ENCODE measurements at regions not wholly inside any gene's neighbourhood (a gene's known extent, or its start where the extent isn't known, plus 50 kb on each side); places are given as distances from the start of the nearest gene placed in this dataset.

- intact Hi-C loops (cut with micrococcal nuclease; ENCODE audit: unreplicated experiment): no loop called here
- no TSS peak for BruUV-seq (replicated peaks)
Measured at GRCh38 chr6:55034752-55035151, 139.6 kb upstream of the HCRTR2 start.

DNA sequence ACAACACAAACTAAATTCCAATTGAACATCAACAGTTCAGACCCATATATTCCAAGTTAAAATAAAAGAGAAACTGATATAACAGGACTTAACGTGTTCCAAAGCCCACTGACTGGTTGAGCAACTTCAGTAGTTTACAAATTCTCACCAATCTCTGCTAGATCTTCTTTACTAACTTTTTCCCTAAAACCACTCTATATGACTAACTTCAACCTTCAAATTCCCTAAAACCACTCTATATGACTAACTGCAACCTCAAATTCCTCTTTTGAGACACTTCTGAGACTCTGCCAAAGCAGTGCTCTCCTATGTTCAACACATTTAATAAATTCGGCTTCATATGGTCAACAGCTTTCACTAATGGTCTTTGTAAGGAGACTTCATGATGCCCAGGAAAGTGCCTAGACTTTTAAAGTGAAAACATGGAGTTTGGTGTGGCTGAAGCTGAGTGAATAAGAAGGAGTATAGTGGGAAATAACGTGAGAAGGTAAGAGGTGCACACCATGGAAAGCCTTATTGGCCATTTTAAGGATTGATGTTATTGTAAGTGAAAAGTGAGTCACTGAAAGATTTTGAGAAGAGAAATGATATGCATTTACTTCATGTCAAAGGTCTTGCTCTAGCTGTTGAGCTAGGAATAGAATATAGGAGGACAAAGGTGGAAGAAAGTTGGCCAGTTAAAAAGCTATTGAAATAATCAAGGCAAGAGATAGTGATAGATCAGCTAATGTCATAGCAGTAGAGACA, 134.0 kb upstream of the HCRTR2 start:
- no peaks in the 10 kb centered on the region for H3K4me1 ChIP-seq (ENCODE audit: insufficient read depth, low read length, poor library complexity, severe bottlenecking)
- no TSS peak for BruUV-seq (replicated peaks)
- TF ChIP-seq EZH2phosphoT487 (IDR thresholded peaks at IDR 0.05; ENCODE audit: borderline replicate concordance, low read depth, low read length) (no peak), CTCF (conservative IDR thresholded peaks at IDR 0.05; ENCODE audit: low read length) (no peak)
- POLR2A ChIA-PET: interaction anchor here (0.9 kb wide), 1 partner anchor 11 kb away, joined by 4 read pairs; no protein-coding TSS in a partner anchor
- no peak overlapping the region for H2AFZ ChIP-seq (ENCODE audit: low read length)
- intact Hi-C loops (cut with micrococcal nuclease; ENCODE audit: unreplicated experiment): no loop called here
- H4K20me1 ChIP-seq (ENCODE audit: insufficient read depth, low read length): no peaks in the 10 kb centered on the region
- no peaks in the 10 kb centered on the region for H3K79me2 ChIP-seq (ENCODE audit: insufficient read depth, low read depth, low read length)
- CTCF ChIA-PET (ENCODE audit: unreplicated experiment): no interaction called here
- H3K4me3 ChIP-seq (ENCODE audit: low read depth, low read length, poor library complexity, severe bottlenecking): no peak overlapping the region
- H3K4me2 ChIP-seq (ENCODE audit: low read length): no peak overlapping the region
- H3K27ac ChIP-seq (ENCODE audit: low read depth, low read length, poor library complexity, severe bottlenecking): no peak overlapping the region
- no peaks in the 10 kb centered on the region for H3K9me2 ChIP-seq (ENCODE audit: insufficient read depth, low read length)
- no peaks in the 10 kb centered on the region for H3K36me3 ChIP-seq (ENCODE audit: insufficient read depth, low read length)
- DNase-seq (ENCODE audit: low spot score): no peak
- no peaks in the 10 kb centered on the region for H3K9me3 ChIP-seq (ENCODE audit: low read length)

More at GRCh38 chr6:55034752-55035151, 139.6 kb upstream of the HCRTR2 start:
- Histone ChIP-seq H3K9me3 (ENCODE audit: low read length) (no peaks in the 10 kb centered on the region), H4K20me1 (ENCODE audit: insufficient read depth, low read length) (no peaks in the 10 kb centered on the region), H2AFZ (ENCODE audit: low read length) (no peak overlapping the region), H3K36me3 (ENCODE audit: insufficient read depth, low read length) (no peaks in the 10 kb centered on the region), H3K27ac (ENCODE audit: low read depth, low read length, poor library complexity, severe bottlenecking) (no peak overlapping the region), H3K79me2 (ENCODE audit: insufficient read depth, low read depth, low read length) (no peaks in the 10 kb centered on the region), H3K9me2 (ENCODE audit: insufficient read depth, low read length) (no peaks in the 10 kb centered on the region), H3K4me1 (ENCODE audit: insufficient read depth, low read length, poor library complexity, severe bottlenecking) (no peaks in the 10 kb centered on the region), H3K4me2 (ENCODE audit: low read length) (no peak overlapping the region), H3K4me3 (ENCODE audit: low read depth, low read length, poor library complexity, severe bottlenecking) (no peak overlapping the region)
- TF ChIP-seq EZH2phosphoT487 (IDR thresholded peaks at IDR 0.05; ENCODE audit: borderline replicate concordance, low read depth, low read length) (no peak), CTCF (conservative IDR thresholded peaks at IDR 0.05; ENCODE audit: low read length) (no peak)
- ChIA-PET POLR2A (interaction anchor here (1.5 kb wide), 1 partner anchor 10 kb away, joined by 3 read pairs; no protein-coding TSS in a partner anchor), CTCF (ENCODE audit: unreplicated experiment) (no interaction called here)
- DNase-seq (ENCODE audit: low spot score): no peak

DNA sequence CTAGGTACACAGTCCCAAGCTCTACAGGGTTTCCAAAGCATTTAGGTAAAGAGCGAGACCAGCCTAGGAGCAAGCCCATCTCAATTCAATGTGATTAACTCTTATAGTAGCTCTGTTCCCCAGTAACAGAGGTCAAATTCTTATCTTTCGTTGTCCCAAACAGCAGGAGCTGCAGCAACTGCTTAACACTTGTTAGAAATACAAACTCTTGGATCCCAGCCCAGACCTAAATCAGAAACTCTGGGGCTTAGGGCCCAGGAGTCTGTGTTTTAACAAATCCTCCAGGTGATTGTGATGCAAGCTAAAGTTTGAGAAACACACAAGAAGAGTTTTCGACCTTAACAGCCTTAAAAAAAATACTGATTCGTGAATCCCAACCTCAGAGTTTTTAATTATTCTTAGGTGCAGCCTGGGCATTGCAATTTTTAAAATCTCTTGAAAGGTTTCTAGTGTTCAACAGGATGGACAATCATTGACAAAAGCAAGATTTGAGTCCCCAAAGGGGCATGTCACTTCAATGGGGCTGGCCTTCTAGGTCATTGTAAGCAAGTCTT, 127.4 kb upstream of the HCRTR2 start:
- Histone ChIP-seq H3K9me3 (ENCODE audit: low read length) (no peaks in the 10 kb centered on the region), H3K4me3 (ENCODE audit: low read depth, low read length, poor library complexity, severe bottlenecking) (no peak overlapping the region), H2AFZ (ENCODE audit: low read length) (no peak overlapping the region), H3K79me2 (ENCODE audit: insufficient read depth, low read depth, low read length) (no peaks in the 10 kb centered on the region), H3K36me3 (ENCODE audit: insufficient read depth, low read length) (no peaks in the 10 kb centered on the region), H4K20me1 (ENCODE audit: insufficient read depth, low read length) (no peaks in the 10 kb centered on the region), H3K4me2 (ENCODE audit: low read length) (no peak overlapping the region), H3K27ac (ENCODE audit: low read depth, low read length, poor library complexity, severe bottlenecking) (no peak overlapping the region), H3K4me1 (ENCODE audit: insufficient read depth, low read length, poor library complexity, severe bottlenecking) (no peaks in the 10 kb centered on the region), H3K9me2 (ENCODE audit: insufficient read depth, low read length) (no peaks in the 10 kb centered on the region)
- CTCF ChIA-PET (ENCODE audit: unreplicated experiment): no interaction called here
- TF ChIP-seq EZH2phosphoT487 (IDR thresholded peaks at IDR 0.05; ENCODE audit: borderline replicate concordance, low read depth, low read length) (no peak), CTCF (conservative IDR thresholded peaks at IDR 0.05; ENCODE audit: low read length) (no peak)
- DNase-seq (ENCODE audit: low spot score): no peak
- no TSS peak for BruUV-seq (replicated peaks)
- POLR2A ChIA-PET: no interaction called here
- intact Hi-C loops (cut with micrococcal nuclease; ENCODE audit: unreplicated experiment): no loop called here
